Neural cell (in vitro differentiated cells): ENCODE measurements at regions not wholly inside any gene's neighbourhood (a gene's known extent, or its start where the extent isn't known, plus 50 kb on each side); places are given as distances from the start of the nearest gene placed in this dataset.

Experiments used
- EP300 ChIP-seq: fragments of 450-650 bp; conservative IDR thresholded peaks from 2 replicates; pipeline ENCODE4 v1.6.1; 2014; ENCODE audit warnings: antibody characterized with exemption, mild to moderate bottlenecking, moderate library complexity; ENCODE audit not compliant: poor library complexity, severe bottlenecking
- EZH2 ChIP-seq: fragments of 200-600, 300-800 bp; shearing (Covaris generic), sonication (generic); IDR thresholded peaks from 2 replicates; pipeline ENCODE4 v1.6.1; 2014; ENCODE audit warnings: antibody characterized with exemption, low read length, borderline replicate concordance, mild to moderate bottlenecking; ENCODE audit not compliant: insufficient read depth, poor library complexity, severe bottlenecking
- MXI1 ChIP-seq: fragments of 450-650 bp; conservative IDR thresholded peaks from 2 replicates; pipeline ENCODE4 v1.6.1; 2014; ENCODE audit warnings: antibody characterized with exemption, mild to moderate bottlenecking; ENCODE audit not compliant: poor library complexity, severe bottlenecking
- POLR2AphosphoS5 ChIP-seq: IDR thresholded peaks from 2 replicates; pipeline ENCODE4 v1.6.1; 2012
- SMC3 ChIP-seq: fragments of 450-650 bp; conservative IDR thresholded peaks from 2 replicates; pipeline ENCODE4 v1.6.1; 2014; ENCODE audit warnings: antibody characterized with exemption, mild to moderate bottlenecking, moderate library complexity; ENCODE audit not compliant: poor library complexity
- TF ChIP-seq, protein P1 (sequence below): fragments of 450-650 bp; IDR thresholded peaks from 2 replicates; pipeline ENCODE4 v1.5.1; 2014; ENCODE audit warnings: antibody characterized with exemption, mild to moderate bottlenecking, moderate library complexity; ENCODE audit not compliant: poor library complexity, severe bottlenecking
- TF ChIP-seq, protein P2 (sequence below): IDR thresholded peaks from 2 replicates; pipeline ENCODE4 v1.6.1; 2012; ENCODE audit warnings: borderline replicate concordance

DNA sequence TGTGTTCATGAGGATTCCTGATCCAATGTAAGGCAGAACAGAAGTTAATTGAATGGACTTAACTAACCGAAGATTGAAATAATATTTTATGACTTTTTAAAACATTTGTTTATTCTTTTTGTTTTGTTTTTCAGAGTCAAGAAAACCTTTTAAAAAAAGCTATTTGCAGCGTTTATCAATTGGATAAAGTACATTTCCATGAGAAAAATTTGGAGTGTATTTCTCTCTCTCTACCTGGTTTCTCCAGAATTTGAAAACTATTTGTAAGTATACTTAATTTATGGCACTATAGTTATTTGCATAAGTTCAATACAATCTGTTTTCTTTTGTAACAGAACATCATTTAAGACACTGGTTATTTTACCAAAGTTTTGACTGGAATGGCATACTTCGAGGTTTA is 208.0 kb upstream of the UBL3 start:
- TF ChIP-seq, protein P1, sequence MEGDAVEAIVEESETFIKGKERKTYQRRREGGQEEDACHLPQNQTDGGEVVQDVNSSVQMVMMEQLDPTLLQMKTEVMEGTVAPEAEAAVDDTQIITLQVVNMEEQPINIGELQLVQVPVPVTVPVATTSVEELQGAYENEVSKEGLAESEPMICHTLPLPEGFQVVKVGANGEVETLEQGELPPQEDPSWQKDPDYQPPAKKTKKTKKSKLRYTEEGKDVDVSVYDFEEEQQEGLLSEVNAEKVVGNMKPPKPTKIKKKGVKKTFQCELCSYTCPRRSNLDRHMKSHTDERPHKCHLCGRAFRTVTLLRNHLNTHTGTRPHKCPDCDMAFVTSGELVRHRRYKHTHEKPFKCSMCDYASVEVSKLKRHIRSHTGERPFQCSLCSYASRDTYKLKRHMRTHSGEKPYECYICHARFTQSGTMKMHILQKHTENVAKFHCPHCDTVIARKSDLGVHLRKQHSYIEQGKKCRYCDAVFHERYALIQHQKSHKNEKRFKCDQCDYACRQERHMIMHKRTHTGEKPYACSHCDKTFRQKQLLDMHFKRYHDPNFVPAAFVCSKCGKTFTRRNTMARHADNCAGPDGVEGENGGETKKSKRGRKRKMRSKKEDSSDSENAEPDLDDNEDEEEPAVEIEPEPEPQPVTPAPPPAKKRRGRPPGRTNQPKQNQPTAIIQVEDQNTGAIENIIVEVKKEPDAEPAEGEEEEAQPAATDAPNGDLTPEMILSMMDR, result no peak
- no peak for TF ChIP-seq POLR2AphosphoS5
- TF ChIP-seq, protein P2, sequence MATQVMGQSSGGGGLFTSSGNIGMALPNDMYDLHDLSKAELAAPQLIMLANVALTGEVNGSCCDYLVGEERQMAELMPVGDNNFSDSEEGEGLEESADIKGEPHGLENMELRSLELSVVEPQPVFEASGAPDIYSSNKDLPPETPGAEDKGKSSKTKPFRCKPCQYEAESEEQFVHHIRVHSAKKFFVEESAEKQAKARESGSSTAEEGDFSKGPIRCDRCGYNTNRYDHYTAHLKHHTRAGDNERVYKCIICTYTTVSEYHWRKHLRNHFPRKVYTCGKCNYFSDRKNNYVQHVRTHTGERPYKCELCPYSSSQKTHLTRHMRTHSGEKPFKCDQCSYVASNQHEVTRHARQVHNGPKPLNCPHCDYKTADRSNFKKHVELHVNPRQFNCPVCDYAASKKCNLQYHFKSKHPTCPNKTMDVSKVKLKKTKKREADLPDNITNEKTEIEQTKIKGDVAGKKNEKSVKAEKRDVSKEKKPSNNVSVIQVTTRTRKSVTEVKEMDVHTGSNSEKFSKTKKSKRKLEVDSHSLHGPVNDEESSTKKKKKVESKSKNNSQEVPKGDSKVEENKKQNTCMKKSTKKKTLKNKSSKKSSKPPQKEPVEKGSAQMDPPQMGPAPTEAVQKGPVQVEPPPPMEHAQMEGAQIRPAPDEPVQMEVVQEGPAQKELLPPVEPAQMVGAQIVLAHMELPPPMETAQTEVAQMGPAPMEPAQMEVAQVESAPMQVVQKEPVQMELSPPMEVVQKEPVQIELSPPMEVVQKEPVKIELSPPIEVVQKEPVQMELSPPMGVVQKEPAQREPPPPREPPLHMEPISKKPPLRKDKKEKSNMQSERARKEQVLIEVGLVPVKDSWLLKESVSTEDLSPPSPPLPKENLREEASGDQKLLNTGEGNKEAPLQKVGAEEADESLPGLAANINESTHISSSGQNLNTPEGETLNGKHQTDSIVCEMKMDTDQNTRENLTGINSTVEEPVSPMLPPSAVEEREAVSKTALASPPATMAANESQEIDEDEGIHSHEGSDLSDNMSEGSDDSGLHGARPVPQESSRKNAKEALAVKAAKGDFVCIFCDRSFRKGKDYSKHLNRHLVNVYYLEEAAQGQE, result no peak
- TF ChIP-seq SMC3, result no peak
- TF ChIP-seq EZH2, result no peak
- TF ChIP-seq MXI1, result no peak
- no peak for TF ChIP-seq EP300
